ENCODE measurements at regions not wholly inside any gene's neighbourhood (a gene's known extent, or its start where the extent isn't known, plus 50 kb on each side); places are given as distances from the start of the nearest gene placed in this dataset.

GRCh38 chr10:124165827-124166226, 72.4 kb upstream of the CHST15 start:
- TF ChIP-seq CTCF (conservative IDR thresholded peaks at IDR 0.05; ENCODE audit: low read depth, low read length), result no peak
- no peak for TF ChIP-seq EZH2 (IDR thresholded peaks at IDR 0.05; ENCODE audit: low read length, unreplicated experiment)
- TF ChIP-seq EZH2phosphoT487 (IDR thresholded peaks at IDR 0.05; ENCODE audit: borderline replicate concordance, low read length), result no peak
